ENCODE measurements at regions not wholly inside any gene's neighbourhood (a gene's known extent, or its start where the extent isn't known, plus 50 kb on each side); places are given as distances from the start of the nearest gene placed in this dataset.

GRCh38 chr1:83029050-83029449 is 969.9 kb downstream of the TTLL7 start:
- Histone ChIP-seq H3K4me1 (no peaks in the 10 kb centered on the region), H3K36me3 (no peaks in the 10 kb centered on the region), H3K27me3 (no peaks in the 10 kb centered on the region), H3K9me3 (no peaks in the 10 kb centered on the region), H3K4me3 (no peak overlapping the region), H3K27ac (no peak overlapping the region)
- DNase-seq: no peak
- intact Hi-C loops (cut with DNase I; ENCODE audit: low total_unique reads): no loop called here
- 81 to 97% (median 86%) methylated on average over 3 of the region's 3 CpGs for WGBS, 5 donors
- TF ChIP-seq EP300 (IDR thresholded peaks at IDR 0.05): no peak
- TF ChIP-seq, protein P1, sequence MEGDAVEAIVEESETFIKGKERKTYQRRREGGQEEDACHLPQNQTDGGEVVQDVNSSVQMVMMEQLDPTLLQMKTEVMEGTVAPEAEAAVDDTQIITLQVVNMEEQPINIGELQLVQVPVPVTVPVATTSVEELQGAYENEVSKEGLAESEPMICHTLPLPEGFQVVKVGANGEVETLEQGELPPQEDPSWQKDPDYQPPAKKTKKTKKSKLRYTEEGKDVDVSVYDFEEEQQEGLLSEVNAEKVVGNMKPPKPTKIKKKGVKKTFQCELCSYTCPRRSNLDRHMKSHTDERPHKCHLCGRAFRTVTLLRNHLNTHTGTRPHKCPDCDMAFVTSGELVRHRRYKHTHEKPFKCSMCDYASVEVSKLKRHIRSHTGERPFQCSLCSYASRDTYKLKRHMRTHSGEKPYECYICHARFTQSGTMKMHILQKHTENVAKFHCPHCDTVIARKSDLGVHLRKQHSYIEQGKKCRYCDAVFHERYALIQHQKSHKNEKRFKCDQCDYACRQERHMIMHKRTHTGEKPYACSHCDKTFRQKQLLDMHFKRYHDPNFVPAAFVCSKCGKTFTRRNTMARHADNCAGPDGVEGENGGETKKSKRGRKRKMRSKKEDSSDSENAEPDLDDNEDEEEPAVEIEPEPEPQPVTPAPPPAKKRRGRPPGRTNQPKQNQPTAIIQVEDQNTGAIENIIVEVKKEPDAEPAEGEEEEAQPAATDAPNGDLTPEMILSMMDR (IDR thresholded peaks at IDR 0.05): no peak
- no peak for TF ChIP-seq POLR2AphosphoS5 (IDR thresholded peaks at IDR 0.05)

GRCh38 chr1:83028467-83028866 is 970.5 kb downstream of the TTLL7 start:
- Histone ChIP-seq H3K27me3 (no peaks in the 10 kb centered on the region), H3K4me3 (no peak overlapping the region), H3K36me3 (no peaks in the 10 kb centered on the region), H3K9me3 (no peaks in the 10 kb centered on the region), H3K27ac (no peak overlapping the region), H3K4me1 (no peaks in the 10 kb centered on the region)
- TF ChIP-seq, protein P1 (IDR thresholded peaks at IDR 0.05): no peak
- TF ChIP-seq POLR2A (IDR thresholded peaks at IDR 0.05) (no peak), EP300 (IDR thresholded peaks at IDR 0.05) (no peak), POLR2AphosphoS5 (IDR thresholded peaks at IDR 0.05) (no peak)
- DNase-seq: no peak
- intact Hi-C loops (cut with DNase I; ENCODE audit: low total_unique reads): no loop called here

DNA sequence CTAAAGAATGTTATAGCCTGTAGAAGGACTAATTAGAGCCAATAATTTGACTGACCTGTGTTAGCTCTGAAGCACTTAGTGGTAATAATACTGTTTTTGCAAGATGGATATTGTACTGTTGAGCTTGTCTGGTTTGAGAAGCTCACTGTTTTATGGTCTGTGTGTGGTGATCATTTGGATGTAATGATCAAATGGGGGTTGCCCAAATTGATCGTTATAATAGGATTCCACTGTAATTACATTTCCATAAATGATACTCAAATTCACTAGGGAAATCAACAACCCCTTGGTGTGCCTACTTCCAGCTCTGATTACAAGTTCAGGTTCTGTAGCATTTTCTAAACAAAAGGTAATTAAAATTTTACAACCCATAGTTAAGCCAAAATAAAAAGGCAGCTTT is 971.4 kb downstream of the TTLL7 start:
- no peaks in the 10 kb centered on the region for H3K4me1 ChIP-seq
- no peaks in the 10 kb centered on the region for H3K27me3 ChIP-seq
- H3K9me3 ChIP-seq: no peaks in the 10 kb centered on the region
- intact Hi-C loops (cut with DNase I; ENCODE audit: low total_unique reads): no loop called here
- no peak for TF ChIP-seq POLR2AphosphoS5 (IDR thresholded peaks at IDR 0.05)
- TF ChIP-seq, protein P1 (IDR thresholded peaks at IDR 0.05): no peak
- no peak for TF ChIP-seq POLR2A (IDR thresholded peaks at IDR 0.05)
- TF ChIP-seq EP300 (IDR thresholded peaks at IDR 0.05): no peak
- 75 to 100% (median 98%) methylated on average over 1 of the region's 1 CpG for WGBS, 5 donors
- H3K36me3 ChIP-seq: no peaks in the 10 kb centered on the region
- DNase-seq: no peak
- H3K4me3 ChIP-seq: no peak overlapping the region
- H3K27ac ChIP-seq: no peak overlapping the region

- Histone ChIP-seq H3K9me3 (no peaks in the 10 kb centered on the region), H3K4me3 (no peak overlapping the region), H3K36me3 (no peaks in the 10 kb centered on the region), H3K4me1 (no peaks in the 10 kb centered on the region), H3K27me3 (no peaks in the 10 kb centered on the region), H3K27ac (no peak overlapping the region)
- intact Hi-C loops (cut with DNase I; ENCODE audit: low total_unique reads): no loop called here
- 61 to 72% (median 68%) methylated on average over 2 of the region's 2 CpGs for WGBS, 5 donors
- TF ChIP-seq POLR2AphosphoS5 (IDR thresholded peaks at IDR 0.05): no peak
- TF ChIP-seq, protein P1 (IDR thresholded peaks at IDR 0.05): no peak
- TF ChIP-seq POLR2A (IDR thresholded peaks at IDR 0.05): no peak
- no peak for TF ChIP-seq EP300 (IDR thresholded peaks at IDR 0.05)
- no peak for DNase-seq
Observed at GRCh38 chr1:83026745-83027144, 972.2 kb downstream of the TTLL7 start.

Measured in stomach (tissue), 8 donors.